Cardiac fibroblast (primary cell): ENCODE measurements at regions not wholly inside any gene's neighbourhood (a gene's known extent, or its start where the extent isn't known, plus 50 kb on each side); places are given as distances from the start of the nearest gene placed in this dataset.

Source experiments
- DNase-seq, 2 donors: peaks; one replicate each; pipeline versions ENCODE4 v3.0.0 to v3.0.0-alpha.2; 2010; ENCODE audit warnings: low read depth in 2 of 2
- H3K4me3 ChIP-seq, 2 donors: replicated peaks in 1 of 2; 1 replicate in 1 of 2; 2 replicates in 1 of 2; pipeline ENCODE4 v1.5.1; 2011; ENCODE audit warnings: low read depth in 2 of 2, low read length in 2 of 2, mild to moderate bottlenecking in 2 of 2, moderate library complexity in 1 of 2
- TF ChIP-seq, protein P1 (sequence below): IDR thresholded peaks from one replicate; pipeline ENCODE4 v1.5.1; 2011; ENCODE audit warnings: low read depth, mild to moderate bottlenecking, low read length, inconsistent platforms

GRCh38 chr1:221900678-221901077 lies 158.8 kb upstream of the DUSP10 start:
- H3K4me3 ChIP-seq, result no peak overlapping the region
- no peak for DNase-seq
- TF ChIP-seq, protein P1, sequence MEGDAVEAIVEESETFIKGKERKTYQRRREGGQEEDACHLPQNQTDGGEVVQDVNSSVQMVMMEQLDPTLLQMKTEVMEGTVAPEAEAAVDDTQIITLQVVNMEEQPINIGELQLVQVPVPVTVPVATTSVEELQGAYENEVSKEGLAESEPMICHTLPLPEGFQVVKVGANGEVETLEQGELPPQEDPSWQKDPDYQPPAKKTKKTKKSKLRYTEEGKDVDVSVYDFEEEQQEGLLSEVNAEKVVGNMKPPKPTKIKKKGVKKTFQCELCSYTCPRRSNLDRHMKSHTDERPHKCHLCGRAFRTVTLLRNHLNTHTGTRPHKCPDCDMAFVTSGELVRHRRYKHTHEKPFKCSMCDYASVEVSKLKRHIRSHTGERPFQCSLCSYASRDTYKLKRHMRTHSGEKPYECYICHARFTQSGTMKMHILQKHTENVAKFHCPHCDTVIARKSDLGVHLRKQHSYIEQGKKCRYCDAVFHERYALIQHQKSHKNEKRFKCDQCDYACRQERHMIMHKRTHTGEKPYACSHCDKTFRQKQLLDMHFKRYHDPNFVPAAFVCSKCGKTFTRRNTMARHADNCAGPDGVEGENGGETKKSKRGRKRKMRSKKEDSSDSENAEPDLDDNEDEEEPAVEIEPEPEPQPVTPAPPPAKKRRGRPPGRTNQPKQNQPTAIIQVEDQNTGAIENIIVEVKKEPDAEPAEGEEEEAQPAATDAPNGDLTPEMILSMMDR, result no peak

- TF ChIP-seq, protein P1, result no peak
- H3K4me3 ChIP-seq, result no peak overlapping the region
- DNase-seq, result peak in 1 of 2 donors; percentile 27
These were observed 155.4 kb upstream of the DUSP10 start for GRCh38 chr1:221897321-221897721.

- H3K4me3 ChIP-seq, result no peak overlapping the region
- TF ChIP-seq, protein P1, result no peak
- DNase-seq, result no peak
These were observed 150.5 kb upstream of the DUSP10 start for GRCh38 chr1:221892301-221892830.

DNA sequence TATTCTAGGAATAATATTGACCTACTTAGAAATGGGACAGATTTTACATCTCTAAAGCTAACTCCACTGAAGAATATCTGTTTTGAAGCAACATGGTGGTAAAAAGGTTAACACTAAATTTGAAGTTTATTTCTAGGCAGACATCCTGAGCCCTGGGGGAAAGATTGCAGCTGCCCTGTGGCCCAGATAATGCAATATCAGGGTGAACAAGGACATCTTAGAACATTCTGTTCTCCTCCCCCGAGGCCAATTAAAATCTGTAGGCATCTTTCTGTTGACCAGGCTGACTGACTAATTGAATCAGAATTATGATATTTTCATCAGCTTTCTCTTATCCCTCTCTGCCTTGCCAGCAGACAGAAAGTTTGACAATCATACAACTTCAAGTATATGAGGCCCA lies 149.8 kb upstream of the DUSP10 start:
- TF ChIP-seq, protein P1, result no peak
- peak; percentile 61 to 77 for DNase-seq
- no peak overlapping the region for H3K4me3 ChIP-seq

DNA sequence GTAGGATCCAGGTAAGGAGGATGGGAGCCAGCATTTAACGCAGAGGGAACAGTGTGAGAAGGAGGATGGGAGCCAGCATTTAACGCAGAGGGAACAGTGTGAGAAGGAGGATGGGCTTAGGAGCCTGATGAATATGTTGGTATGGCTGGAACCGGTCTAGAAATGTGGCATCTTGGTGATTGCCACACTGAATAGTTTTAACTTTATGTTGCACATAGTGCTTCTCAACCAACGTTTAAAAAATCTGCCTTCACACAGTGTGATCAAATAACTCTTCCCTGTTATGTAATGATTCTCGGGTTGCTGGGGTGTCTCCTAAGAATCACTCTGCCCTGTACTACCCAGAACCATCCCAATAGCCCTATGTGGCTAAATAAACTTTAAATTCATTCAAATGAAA lies 146.9 kb upstream of the DUSP10 start:
- no peak for DNase-seq
- TF ChIP-seq, protein P1, result no peak
- no peak overlapping the region for H3K4me3 ChIP-seq

DNA sequence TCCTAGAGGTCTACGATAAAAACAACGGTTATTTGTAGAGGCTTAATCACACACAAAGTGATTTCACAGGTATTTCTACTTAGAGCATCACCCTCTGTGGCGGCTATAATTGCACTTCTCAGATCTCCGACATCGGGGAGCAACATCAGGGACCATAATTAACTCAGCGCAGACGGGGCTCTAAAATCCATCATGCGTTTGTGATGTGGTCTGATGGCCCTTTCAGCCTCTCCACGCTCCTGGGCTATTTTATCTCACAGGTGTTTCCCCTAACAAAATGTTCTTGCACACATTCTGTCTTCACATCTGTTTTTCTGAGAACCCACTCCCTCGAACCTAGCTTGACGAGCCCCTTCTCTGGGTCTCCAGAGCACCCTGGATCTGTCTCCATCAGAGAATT lies 146.3 kb upstream of the DUSP10 start:
- no peak overlapping the region for H3K4me3 ChIP-seq
- DNase-seq, result no peak
- TF ChIP-seq, protein P1, result no peak

- no peak for DNase-seq
- TF ChIP-seq, protein P1, result no peak
- no peak overlapping the region for H3K4me3 ChIP-seq
These were observed 145.9 kb upstream of the DUSP10 start for GRCh38 chr1:221887758-221888157.
